NCI-H345 treated with DMSO at 0.1 percent for 48 hours (cell line): ENCODE measurements at regions not wholly inside any gene's neighbourhood (a gene's known extent, or its start where the extent isn't known, plus 50 kb on each side); places are given as distances from the start of the nearest gene placed in this dataset.

ENCODE experiments used
- DNase-seq: peaks from one replicate; lab custom pipeline; 2025; ENCODE audit not compliant: unreplicated experiment; lab: John Stamatoyannopoulos, UW

DNA sequence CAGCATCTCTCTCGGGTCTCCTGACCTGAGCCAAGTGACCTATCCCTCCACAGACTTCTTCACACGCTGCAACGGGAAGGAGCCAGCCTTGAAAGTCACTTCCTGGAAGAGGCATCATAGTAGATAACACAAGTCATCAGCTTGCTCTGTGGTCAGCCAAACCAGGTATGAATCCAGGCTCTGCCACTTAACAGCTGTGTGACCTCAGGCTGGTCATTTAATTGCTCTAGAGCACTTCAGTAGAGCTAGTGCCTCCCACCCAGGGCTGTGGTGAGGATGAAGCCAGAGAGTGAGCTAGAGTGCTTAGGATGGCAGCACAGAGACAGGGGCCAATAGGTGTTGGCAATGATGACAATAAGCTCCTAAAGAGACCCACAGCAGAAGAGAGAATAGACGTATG lies 247.7 kb upstream of the ZMIZ1 start:
- DNase-seq: no peak

DNA sequence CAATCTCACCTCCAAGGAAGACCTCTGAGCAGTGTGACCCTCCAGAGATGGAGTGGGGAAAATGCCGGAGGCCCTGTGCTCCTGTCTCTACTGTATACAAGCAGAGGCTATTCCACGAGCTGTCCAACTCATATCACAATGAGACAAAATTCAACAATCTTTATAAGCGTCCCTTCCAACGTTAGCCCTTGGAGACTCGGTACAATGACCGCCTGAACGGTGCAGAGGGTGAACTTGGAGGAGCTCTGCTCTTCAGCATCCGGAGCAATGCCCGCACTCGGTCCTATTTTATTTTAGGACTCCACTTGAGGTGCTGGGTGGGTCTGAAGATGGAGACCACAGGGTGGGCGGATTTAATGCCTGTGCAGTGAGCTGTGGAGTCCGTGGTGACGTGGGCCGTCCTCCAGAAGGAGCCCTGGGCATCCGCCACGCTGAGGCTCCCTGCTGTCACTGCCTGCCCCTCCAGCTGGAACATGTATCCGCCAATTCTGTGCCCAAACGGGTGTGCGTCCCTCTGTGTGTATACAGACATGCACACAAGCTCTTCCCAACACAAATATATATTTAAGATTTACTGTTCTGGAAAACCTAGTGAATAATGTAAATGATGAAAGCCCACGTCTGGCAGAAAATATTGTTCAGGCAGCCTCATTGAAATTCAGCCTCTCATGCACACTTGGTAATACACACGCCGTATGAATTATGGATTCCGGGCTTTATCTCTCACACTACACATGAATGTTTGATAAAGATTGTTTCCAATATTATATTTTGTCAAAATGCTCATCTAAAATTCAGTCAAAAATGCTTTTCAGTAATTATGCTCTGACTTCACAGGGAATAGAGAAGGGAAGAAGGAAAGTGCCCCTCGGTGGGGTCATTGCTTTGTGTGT lies 239.9 kb upstream of the ZMIZ1 start:
- DNase-seq: no peak

DNA sequence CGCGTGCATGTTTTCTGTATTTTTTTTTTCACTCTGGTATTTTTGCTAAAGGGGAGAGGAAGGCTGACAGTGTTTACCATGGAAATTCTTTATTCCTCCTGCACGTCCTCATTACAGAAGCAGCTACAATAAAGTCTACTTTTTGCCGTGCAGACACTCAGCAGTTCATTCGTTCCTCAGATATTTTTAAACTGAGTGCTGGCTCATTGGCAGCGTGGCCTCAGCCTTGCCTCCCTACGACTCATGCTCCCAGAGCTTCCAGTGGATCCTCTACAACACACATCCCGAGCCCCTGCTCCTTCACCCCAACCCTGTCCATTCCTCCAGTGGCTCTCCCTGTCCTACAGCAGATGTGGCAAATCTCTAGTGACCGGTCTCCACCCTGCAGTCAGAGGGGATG lies 239.2 kb upstream of the ZMIZ1 start:
- no peak for DNase-seq

DNA sequence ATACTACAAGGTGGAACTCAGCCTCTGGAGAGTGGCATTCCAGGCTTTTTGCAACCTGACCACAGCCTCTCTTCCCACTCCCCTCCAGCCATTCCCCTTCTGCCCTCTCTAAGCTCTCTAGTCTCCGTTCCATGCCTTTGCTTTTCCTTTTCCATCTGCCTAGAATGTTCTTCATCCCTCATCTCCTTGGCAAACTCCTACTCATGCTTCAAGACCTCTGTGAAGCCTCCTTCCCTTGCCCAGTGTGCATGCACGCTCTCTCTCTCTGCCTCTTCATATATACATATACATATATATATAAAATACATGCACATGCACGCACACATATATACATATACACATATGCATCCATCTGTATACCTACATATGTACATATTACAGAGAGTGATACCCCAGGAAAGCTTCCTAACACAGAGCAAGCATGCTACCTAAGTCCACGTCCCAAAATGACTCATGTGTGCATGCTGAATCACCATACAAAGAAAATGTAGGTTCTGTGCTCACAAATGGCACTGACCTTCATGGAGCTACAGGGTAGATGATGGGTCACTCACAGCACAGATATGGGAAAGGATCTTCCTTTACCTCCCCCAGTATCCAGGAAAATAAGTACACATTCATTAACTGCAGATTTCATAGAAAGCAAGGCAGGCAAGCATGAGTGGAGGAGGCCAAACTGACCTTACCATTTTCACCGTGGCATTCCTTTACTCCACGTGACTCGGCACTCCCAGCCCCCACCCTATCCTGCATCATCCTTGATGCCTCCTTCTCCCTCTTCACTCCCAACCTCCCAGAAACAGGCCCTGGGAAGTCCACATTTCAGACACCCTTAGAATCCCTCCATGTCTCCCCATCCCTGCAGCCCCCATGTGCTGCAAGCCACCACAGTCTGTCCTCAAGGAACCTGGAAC lies 238.4 kb upstream of the ZMIZ1 start:
- no peak for DNase-seq

DNA sequence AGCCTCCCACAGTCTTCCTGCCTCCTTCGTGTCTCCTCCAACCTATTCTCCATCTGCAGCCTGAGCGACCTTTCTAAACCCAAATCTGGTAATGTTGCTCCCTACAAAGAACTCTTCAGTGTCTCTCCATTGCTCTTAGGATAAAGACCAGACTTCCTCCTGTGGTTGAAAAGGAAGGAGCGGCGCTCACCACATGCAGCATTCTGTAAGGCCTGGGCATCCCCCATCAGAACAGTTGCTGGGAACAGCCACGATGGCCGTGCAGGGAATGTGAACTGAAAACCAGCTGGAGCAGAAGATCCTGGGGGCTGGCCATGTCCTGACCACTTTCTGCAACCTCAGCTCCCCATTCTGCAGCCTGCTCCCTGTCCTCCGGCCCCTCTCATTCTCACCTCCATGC lies 237.8 kb upstream of the ZMIZ1 start:
- DNase-seq: no peak

DNA sequence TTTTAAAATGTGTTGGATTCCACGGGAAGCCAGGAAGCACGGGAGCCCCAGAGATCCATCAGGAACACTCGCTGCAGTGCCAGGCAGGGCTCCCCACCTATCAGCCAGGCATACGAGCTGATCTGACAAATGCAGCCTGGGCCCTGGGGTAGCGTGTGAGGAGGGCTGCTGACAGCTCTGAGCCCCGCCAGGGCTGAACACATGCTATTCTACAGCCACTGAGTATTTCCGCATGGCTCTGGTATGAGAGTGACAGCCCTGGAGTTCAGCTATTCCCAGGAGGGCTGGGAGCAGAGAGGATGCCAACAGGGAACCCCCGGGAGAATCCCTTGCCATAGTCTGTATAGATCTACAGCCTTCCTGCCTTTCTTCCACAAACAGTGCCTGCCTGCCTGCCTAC lies 237.3 kb upstream of the ZMIZ1 start:
- no peak for DNase-seq

DNA sequence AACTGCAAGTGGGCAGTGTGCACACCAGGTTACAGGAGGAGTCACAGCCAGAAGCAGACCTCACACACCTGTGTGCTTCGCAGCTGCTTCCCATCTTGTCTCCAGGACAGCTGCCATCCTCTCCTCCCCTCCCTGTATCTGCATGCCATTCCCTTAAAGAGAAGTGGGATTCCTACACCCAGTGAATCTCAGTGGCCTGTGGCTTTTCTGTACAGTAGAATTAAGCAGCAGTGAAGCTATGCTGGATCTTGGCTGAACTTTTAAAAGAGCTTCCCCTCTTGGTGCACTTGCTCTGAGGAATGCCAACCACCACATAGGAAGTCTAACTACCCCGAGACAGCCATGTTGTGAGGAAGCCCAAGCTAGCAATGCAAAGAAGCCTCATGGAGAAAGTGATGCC lies 236.5 kb upstream of the ZMIZ1 start:
- no peak for DNase-seq

DNA sequence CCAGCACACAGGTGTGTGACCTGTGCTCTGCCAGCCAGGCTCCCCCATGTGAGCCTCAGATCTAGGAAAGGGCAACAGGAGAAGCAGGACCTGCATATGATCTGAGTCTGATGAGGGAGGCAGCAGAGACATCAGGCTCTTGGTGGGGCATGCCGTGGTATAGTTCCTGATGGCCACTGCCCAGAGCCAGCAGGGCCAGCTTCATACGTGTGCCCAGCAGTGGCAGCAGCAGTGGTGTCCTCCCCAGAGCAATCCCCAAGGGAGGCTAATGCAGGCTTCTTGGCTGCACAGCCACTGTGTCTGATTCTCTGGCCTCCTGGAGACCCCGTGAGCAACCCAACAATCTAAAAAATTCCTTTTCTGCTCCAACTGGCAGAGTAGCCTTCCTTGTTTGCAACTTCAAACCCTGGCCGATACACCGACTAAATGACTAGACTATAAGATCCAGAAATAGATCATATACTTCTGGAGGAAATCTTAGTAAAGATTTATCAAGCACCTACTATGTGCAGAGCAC lies 230.6 kb upstream of the ZMIZ1 start:
- DNase-seq: no peak

DNA sequence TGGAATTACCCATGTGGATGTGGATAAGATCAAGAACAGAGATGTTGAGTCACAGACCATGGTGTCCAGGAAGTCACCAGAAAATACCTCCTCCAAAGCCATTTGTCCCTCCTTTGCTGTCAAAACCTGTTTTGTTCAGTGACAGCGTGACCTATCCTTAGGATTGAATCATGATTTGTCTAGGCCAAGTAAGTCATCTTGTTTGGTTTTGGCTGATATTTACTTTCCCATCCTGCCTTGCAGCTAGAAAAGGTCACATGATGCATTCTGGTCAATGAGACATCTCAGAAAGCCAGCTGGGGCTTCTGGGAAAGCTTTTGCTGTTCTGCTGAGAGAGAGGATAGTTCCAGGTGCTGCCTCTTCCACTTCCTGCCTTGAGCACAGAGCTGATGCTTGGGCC lies 225.3 kb upstream of the ZMIZ1 start:
- no peak for DNase-seq

DNA sequence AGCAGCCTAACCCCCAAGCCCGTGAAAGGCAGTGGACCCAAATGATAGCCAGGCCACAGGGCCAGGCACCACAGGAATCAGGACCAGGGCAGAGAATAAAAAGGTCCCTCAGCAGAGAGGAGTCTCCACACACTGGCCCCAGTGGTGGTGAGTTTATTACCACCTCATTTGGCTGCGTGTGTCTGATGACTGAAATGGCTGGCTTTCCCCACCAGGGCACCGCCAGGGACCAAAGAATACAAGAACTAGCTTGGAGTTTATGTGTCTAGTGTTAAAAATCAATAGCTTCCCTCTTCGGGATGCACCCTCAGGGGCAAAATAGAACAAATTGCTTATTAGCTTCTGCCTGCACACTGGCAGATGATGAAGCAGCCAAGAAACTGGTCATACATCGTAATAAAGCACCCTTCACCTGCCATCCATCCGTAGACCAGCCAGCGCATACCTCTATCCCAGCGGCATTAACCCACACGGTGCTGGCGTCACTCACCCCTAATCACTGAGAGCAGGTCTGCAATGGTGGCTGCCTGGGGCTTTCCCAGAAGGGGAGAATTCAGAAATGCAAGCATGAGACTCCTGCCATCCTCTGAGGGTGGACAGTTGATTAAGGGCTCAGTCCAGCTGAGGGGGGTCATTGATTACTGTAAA lies 223.7 kb upstream of the ZMIZ1 start:
- peak; percentile 34 for DNase-seq

DNA sequence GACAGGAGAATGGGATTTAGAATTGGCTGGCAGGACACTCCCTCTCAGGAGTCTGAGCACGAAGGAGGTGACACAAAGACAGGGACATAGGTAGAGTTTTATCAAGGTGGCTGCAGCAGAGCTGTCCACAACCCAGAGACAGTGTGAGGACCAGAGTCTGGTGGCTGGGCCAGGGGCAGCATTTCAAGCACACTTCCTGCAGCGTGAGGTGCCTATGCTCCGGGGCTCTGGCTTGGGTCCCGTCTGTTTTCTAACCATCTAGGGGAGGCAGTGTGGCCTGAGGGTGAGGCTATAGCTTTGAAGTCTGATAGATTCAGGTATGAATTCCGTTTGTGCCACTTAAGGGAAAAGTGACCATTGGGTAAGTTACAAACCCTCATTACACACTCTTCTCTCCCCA lies 222.7 kb upstream of the ZMIZ1 start:
- DNase-seq: no peak

DNA sequence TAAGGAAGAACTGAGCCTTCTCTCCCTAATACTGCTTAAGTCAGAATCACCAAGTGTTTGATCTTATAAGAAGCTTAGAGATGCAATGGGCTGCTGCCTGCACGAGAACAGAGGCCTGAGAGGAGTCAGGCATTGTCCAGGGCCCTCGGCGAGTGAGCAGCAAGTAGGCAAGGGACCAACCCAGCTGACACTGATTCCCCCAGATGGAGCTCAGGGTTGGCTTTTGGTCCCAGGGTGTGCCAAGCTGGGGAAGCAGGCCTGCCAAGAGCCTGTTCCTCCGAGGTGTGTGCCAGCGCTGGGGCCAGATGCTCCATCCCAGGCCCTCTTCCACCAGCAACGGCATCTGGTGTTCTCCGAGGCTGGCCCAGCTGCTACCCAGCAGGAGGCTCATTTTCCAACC lies 222.0 kb upstream of the ZMIZ1 start:
- DNase-seq: no peak

DNA sequence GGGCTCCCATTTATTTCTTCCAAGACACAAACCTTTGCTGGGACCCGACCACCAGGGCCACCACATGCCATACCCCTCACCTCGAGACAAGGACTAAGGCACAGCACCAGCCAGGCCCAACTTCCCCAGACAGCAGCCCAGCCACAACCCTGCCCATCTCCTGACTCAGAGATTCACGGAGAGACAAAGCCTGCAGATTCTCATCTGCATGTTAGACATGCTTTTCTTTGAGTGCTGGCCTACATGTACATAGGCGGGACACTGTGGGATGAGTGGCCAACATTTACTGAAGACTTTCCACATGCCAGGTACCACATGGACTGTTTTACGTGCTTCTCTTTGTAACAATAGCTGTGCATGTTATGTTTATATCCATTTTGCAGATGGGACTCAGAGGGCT lies 221.3 kb upstream of the ZMIZ1 start:
- DNase-seq: no peak

DNA sequence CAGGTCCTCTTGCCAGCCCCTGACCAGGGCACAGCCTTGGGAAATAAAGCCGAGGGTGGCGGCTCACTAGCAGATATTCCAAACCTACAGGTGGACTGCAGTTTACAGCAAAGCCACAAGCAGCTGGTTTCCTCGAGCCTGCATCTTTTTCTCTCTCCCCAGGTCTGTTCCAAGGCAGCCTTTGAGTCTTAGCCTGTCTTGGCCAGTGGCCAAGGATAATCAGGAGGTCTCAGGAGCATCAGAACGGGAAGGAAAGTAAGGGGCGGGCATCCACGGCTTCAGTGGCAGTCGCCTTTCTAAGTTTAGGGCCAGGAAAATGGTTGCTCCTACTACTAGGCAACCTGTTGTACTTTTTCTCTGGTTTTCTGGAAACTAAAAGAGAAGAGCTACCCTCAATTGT lies 219.7 kb upstream of the ZMIZ1 start:
- no peak for DNase-seq

DNA sequence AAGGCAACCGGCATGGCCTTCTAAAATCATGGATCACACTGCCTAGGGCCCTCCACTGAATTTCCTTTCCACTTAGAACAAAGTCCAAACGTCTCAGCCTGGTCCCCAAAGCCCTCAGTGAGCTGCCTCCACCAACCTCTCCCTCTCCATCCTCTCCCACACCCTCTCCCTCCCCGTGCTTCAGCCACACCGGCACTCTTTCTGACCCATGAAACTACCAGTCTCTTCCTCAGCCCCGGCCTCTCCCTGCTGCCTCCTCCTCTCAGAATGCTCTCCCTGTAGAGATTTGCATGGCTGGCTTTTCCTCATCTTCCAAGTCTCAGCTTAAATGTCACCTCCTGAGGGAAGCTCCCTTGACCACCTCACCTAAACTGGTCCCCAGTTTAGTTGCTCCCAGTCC lies 219.0 kb upstream of the ZMIZ1 start:
- DNase-seq: no peak

DNA sequence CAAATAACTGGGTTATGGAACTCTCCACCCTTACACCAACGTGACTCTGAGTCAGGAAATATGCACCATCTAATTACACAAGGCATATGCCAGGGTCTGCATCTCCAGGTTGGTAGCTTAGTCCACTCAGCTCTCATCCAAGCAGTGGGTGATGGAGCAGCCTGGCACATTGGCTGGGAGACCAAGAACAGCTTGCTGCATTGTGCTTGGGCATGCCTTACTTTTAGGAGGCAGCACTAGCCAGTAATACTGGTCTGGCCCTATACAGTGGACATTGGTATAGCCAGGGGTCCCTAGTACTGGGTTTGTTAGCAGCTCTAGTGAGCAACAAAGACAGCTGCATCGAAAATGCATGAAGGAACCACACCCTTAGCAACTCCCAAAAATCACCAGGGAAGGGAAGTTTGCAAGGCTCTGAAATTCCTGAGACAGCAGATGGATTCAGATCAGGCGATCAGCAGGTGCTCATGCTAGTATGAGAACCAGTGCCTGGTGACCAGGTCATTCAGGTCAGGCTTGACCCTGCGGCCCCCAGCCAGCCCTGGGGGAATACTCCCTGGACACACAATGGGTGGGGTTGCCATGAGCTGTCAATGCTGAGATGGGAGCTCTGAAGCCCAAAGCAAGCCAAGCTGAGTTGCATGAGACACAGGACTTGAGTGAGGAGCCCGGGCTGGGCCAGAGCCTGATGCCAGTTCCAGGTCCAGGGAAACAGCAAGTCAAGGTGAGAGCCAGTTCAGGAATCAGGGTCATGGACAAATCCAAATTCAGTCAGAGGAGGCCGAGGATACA lies 217.9 kb upstream of the ZMIZ1 start:
- no peak for DNase-seq

DNA sequence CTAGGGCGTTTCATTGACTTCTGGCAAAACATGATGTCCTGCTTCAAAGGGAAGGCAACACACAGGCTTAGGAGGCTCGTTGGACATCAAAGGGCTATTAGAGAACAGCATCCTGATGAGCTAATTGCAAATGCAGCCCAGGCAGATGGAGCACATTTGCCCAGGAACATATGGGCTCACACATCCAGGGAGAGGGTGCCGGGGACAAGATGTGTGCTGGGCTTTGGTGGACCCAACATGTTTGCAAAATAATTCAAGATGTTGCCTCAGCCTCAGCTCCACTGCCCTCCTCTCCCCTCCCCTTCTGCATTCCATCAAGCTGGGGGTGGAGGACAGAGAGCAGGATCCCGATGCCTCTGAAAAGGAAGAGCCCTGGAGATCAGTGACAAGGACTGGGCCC lies 217.1 kb upstream of the ZMIZ1 start:
- no peak for DNase-seq

DNA sequence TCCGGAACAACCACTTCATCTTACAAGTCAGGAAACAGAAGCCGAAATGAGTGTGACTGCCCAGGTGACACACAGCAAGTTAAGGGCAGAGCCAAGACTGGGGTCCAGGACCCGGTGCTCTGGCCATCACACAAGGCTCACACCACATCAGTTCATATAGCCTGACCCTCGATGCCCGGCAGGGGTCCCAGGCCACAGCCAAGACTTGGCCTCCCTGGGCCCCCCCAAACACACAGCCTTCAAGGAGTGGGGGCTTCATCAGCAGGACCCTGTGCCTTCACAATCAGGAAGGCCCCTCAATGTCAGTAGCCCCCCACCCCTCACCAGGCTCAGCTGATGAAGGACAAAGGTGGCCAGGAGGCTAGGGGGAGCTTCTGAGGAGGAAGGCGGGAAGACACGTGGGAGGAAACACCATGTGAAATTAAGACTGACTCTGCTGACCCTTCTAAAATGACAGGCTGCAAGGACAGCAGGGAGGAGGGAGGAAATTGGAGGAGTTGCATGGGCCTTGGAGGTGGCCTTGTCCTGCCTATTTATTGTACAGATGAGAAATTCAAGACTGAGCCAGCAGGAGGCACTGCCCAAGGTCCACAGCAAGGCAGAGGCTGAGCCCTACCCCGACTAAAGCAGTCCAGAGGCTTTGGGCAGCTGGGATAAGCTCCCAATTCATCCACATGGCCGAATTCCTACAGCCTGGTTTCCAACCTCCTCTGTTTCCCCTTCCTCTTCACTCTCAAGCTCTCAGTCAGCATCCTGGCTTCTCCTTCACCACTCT lies 216.1 kb upstream of the ZMIZ1 start:
- DNase-seq: no peak

DNA sequence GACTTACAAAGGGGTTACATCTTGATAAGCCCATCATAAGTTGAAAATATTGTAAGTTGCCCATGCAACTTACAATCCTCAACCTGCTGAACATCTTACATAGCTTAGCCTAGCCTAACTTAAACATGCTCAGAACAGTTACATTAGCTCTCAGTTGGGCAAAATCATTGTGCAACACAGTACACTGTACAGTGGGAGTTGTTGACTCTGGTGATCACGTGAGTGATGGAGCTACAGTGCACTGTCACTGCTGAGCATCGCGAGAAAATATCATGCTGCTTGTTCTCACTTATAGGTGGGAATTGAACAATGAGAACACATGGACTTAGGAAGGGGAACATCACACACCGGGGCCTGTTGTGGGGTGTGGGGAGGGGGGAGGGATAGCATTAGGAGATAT lies 214.9 kb upstream of the ZMIZ1 start:
- no peak for DNase-seq

DNA sequence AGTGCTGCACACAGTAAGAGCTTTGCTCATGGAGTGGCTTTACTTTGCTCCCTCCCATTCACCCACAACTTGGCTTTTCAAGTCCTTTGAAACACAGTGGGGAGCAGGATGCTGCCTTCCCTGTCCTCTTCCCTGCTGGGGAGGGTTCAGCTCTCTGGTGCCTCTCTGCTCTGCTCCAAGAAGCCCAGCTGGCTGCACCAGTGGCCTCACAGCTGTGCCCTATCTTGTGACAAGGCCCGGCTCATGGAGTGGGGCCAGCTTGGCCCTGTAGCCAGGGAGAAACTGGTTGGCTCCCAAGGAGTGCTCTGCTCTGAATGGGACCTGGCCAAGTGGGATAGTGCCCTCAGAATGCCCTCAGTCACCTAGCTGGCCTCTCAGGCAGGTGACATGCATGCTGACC lies 212.3 kb upstream of the ZMIZ1 start:
- DNase-seq: no peak
